ENCODE measurements at regions not wholly inside any gene's neighbourhood (a gene's known extent, or its start where the extent isn't known, plus 50 kb on each side); places are given as distances from the start of the nearest gene placed in this dataset.

GRCh38 chr22:22834204-22834603, 53.4 kb upstream of the IGLL5 start:
- H3K4ac ChIP-seq (ENCODE audit: low read depth, low read length), result no peak overlapping the region
- no peak overlapping the region for H3K56ac ChIP-seq (ENCODE audit: insufficient read length, low read depth, low read length)
- no peaks in the 10 kb centered on the region for H3K4me1 Mint-ChIP-seq
- no peak overlapping the region for H3K27ac ChIP-seq (ENCODE audit: insufficient read length, low read depth, low read length)
- TF ChIP-seq CTCF (conservative IDR thresholded peaks at IDR 0.05), result no peak
- no peak overlapping the region for H3K23ac ChIP-seq (ENCODE audit: insufficient read length, low read depth, low read length)
- no peak overlapping the region for H3T11ph ChIP-seq (ENCODE audit: low read length)
- H2BK12ac ChIP-seq (ENCODE audit: insufficient read length, low read depth, low read length), result no peak overlapping the region
- H4K20me1 ChIP-seq (ENCODE audit: control insufficient read depth, insufficient read depth, insufficient read length), result no peaks in the 10 kb centered on the region
- H3K18ac ChIP-seq (ENCODE audit: insufficient read length, low read depth, low read length), result no peak overlapping the region
- no peak overlapping the region for H4K91ac ChIP-seq (ENCODE audit: insufficient read length, low read depth, low read length)
- H2BK15ac ChIP-seq (ENCODE audit: low read depth, low read length), result no peak overlapping the region
- no peak overlapping the region for H4K5ac ChIP-seq (ENCODE audit: insufficient read length, low read depth, low read length)
- H3K4me3 Mint-ChIP-seq, result no peak overlapping the region
- no peaks in the 10 kb centered on the region for H3K79me1 ChIP-seq (ENCODE audit: insufficient read depth, low read depth, low read length, poor library complexity, severe bottlenecking)
- H3K27me3 ChIP-seq (ENCODE audit: insufficient read depth, low read length), result peaks cover 14% of the 10 kb centered on the region; the same call in 1 of the 2 replicates
- no peaks in the 10 kb centered on the region for H3K79me2 ChIP-seq (ENCODE audit: insufficient read depth, low read length)
- no peak overlapping the region for H3K9ac ChIP-seq (ENCODE audit: extremely low read depth, insufficient read length, low read length)
- peak overlapping the region; percentile 2 for H2BK120ac ChIP-seq (ENCODE audit: low read depth, low read length, poor library complexity, severe bottlenecking)
- H3K9me3 Mint-ChIP-seq, result peaks cover 11 to 16% of the 10 kb centered on the region in 2 experiments; a peak in 4 of 5 replicates
- no CpG with 5 or more reads among the region's 3 CpGs for WGBS (ENCODE audit: extremely low coverage, insufficient read length, low lambda C conversion rate)
- H3K4me2 ChIP-seq (ENCODE audit: insufficient read depth, insufficient read length, low read length), result no peak overlapping the region
- no peaks in the 10 kb centered on the region for H3K36me3 Mint-ChIP-seq (ENCODE audit: insufficient read depth in 1 of 3, low read depth in 3 of 3)
- no peaks in the 10 kb centered on the region for H3K23me2 ChIP-seq (ENCODE audit: insufficient read length, low read depth, low read length, poor library complexity, severe bottlenecking)
- H2AK5ac ChIP-seq (ENCODE audit: insufficient read length, low read length), result no peak overlapping the region
- H3K27ac Mint-ChIP-seq, result no peak overlapping the region
- H2BK20ac ChIP-seq (ENCODE audit: low read depth, low read length, poor library complexity, severe bottlenecking), result no peak overlapping the region
- no peak overlapping the region for H4K8ac ChIP-seq (replicated peaks; ENCODE audit: insufficient read length, low read depth, low read length)
- no peak overlapping the region for H2BK5ac ChIP-seq (ENCODE audit: insufficient read length, low read length)
- H3K27me3 Mint-ChIP-seq (ENCODE audit: low read depth), result peaks cover 97% of the 10 kb centered on the region
- H3K14ac ChIP-seq (ENCODE audit: insufficient read depth, low read length), result no peak overlapping the region
- H3K4me1 ChIP-seq (ENCODE audit: insufficient read depth, low read length), result no peaks in the 10 kb centered on the region
- no peaks in the 10 kb centered on the region for H3K9me3 ChIP-seq (ENCODE audit: control insufficient read depth, low read depth, low read length)
- H2AFZ ChIP-seq (ENCODE audit: low read length), result no peak overlapping the region
- no peak for DNase-seq
